Stimulated activated naive B cell treated with anti-CD40 and anti-IgM and Interleukin-4, amounts not matched to agents 10 μg/mL and 1 μg/mL and 100 μg/mL, for 72 hours (primary cell): ENCODE measurements at regions not wholly inside any gene's neighbourhood (a gene's known extent, or its start where the extent isn't known, plus 50 kb on each side); places are given as distances from the start of the nearest gene placed in this dataset.

Experiments used
- ATAC-seq, 2 donors: fragments of 150-1000 bp; cut with Tn5 transposase; replicated peaks; 2 replicates each; pipeline ENCODE4 v1.10.0; 2021; ENCODE audit warnings: moderate library complexity in 1 of 2
- DNase-seq: peaks from one replicate; pipeline ENCODE4 v3.0.0; 2021
- H3K27ac Mint-ChIP-seq: one replicate; pipeline ENCODE4 v1.8.0; 2022; ENCODE audit warnings: mild to moderate bottlenecking, mixed read lengths
- H3K27me3 Mint-ChIP-seq, 2 donors: one replicate each; pipeline ENCODE4 v1.8.0; 2022; ENCODE audit warnings: mixed read lengths in 2 of 2
- H3K36me3 Mint-ChIP-seq, 2 donors: one replicate each; pipeline ENCODE4 v1.8.0; 2022; ENCODE audit warnings: mixed read lengths in 2 of 2, mild to moderate bottlenecking in 1 of 2
- H3K4me1 Mint-ChIP-seq, 2 donors: one replicate each; pipeline ENCODE4 v1.8.0; 2022; ENCODE audit warnings: mixed read lengths in 2 of 2, mild to moderate bottlenecking in 1 of 2
- H3K4me3 Mint-ChIP-seq, 2 donors: one replicate each; pipeline ENCODE4 v1.8.0; 2022; ENCODE audit warnings: mild to moderate bottlenecking in 2 of 2, mixed read lengths in 2 of 2, moderate library complexity in 1 of 2
- H3K9me3 Mint-ChIP-seq, 2 donors: one replicate each; pipeline ENCODE4 v1.8.0; 2022; ENCODE audit warnings: mixed read lengths in 2 of 2, mild to moderate bottlenecking in 1 of 2

DNA sequence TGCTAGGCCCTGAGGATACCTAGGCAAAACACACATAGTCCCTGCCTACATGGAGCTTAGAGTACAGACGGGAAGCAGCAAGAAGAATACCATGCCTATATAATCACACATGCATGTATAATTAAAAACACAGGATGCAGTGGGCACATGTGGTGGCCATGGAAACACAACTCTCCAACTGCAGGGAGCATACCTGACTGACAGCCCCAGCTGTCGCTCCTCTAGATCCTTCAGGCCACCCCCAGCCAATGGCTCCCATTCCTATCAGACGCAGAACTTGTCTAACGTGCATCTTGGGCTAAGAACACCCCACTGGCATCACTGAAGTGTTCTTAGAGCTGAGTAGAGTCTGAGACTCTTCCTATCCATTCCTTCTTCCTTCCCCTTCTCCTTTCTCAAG, 125.5 kb upstream of the FRMD4B start:
- Mint-ChIP-seq H3K36me3 (no peaks in the 10 kb centered on the region), H3K4me1 (no peaks in the 10 kb centered on the region), H3K27me3 (no peaks in the 10 kb centered on the region), H3K4me3 (no peak overlapping the region), H3K27ac (no peak overlapping the region), H3K9me3 (peaks cover 3 to 4% of the 10 kb centered on the region in 2 donors)
- no peak for ATAC-seq
- DNase-seq = no peak

DNA sequence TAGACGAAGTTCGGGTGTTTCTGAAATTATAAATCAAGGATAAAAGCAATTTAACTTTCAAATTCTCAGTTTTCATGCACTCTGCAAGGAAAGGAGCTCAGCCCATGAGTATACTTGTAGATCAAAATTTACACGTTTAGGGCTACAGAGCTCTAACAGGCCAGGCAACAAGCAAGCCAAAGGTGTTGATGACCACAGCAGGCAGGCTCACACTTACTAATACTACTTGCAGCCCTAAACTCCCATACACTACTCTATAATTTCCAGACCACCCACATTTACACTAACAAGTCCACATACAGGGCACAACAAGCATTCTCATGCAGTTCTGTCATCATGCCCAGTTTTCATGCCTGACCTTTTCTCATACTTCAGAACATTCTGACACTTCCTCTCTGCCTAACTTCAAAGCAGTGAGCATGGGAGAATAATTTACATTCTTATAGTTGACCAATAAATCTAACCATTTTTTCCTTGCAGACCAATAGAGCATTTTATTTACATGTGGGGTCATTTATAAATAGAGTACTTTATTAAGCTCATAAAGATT, 124.7 kb upstream of the FRMD4B start:
- Mint-ChIP-seq H3K36me3 (no peaks in the 10 kb centered on the region), H3K4me1 (no peaks in the 10 kb centered on the region), H3K4me3 (no peak overlapping the region)

GRCh38 chr3:69509288-69509687, 123.4 kb upstream of the FRMD4B start:
- no peaks in the 10 kb centered on the region for H3K27me3 Mint-ChIP-seq

More for the DNA sequence above, 124.7 kb upstream of the FRMD4B start:
- Mint-ChIP-seq H3K9me3 (peaks cover 3 to 4% of the 10 kb centered on the region in 2 donors), H3K27ac (no peak overlapping the region), H3K27me3 (no peaks in the 10 kb centered on the region)
- no peak for ATAC-seq
- DNase-seq = no peak

GRCh38 chr3:69505770-69506407, 120.0 kb upstream of the FRMD4B start:
- no peak overlapping the region for H3K27ac Mint-ChIP-seq
- H3K4me3 Mint-ChIP-seq = no peak overlapping the region
- ATAC-seq (no peak), DNase-seq (no peak)
- no peaks in the 10 kb centered on the region for H3K4me1 Mint-ChIP-seq
- H3K9me3 Mint-ChIP-seq = peaks cover 0 to 2% of the 10 kb centered on the region in 2 donors
- no peaks in the 10 kb centered on the region for H3K36me3 Mint-ChIP-seq
- no peaks in the 10 kb centered on the region for H3K27me3 Mint-ChIP-seq

More at GRCh38 chr3:69509288-69509687, 123.4 kb upstream of the FRMD4B start:
- Mint-ChIP-seq H3K9me3 (peaks cover 0 to 1% of the 10 kb centered on the region in 2 donors), H3K4me1 (no peaks in the 10 kb centered on the region), H3K27ac (no peak overlapping the region), H3K36me3 (no peaks in the 10 kb centered on the region), H3K4me3 (no peak overlapping the region)
- DNase-seq (no peak), ATAC-seq (no peak)

- ATAC-seq = no peak
- H3K27ac Mint-ChIP-seq = no peak overlapping the region
- H3K4me1 Mint-ChIP-seq = peaks cover 0 to 5% of the 10 kb centered on the region in 2 donors
- H3K36me3 Mint-ChIP-seq = no peaks in the 10 kb centered on the region
- peaks cover 0 to 2% of the 10 kb centered on the region in 2 donors for H3K9me3 Mint-ChIP-seq
- H3K27me3 Mint-ChIP-seq = peaks cover 0 to 2% of the 10 kb centered on the region in 2 donors
- no peak for DNase-seq
- no peak overlapping the region for H3K4me3 Mint-ChIP-seq
Measured at GRCh38 chr3:69504232-69504631, 118.3 kb upstream of the FRMD4B start.

DNA sequence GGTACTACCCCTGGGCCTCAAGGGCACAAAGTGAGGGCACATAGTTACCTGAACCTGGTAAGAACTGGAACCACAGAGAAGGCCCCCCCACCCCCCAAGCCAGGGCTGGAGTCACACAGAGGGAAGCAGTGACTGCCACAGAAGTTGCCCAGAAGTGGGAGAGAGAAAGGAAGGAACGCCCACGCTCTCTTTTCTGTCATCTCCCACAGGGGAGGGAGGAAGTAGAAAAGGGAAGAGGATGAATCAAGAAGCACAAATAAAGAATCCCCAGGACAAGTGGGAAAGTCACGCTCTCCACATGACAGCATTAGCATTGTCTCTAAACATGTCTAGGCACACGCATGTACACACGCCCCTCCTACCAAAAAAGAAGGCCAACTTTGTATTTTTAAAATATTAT, 114.7 kb upstream of the FRMD4B start:
- H3K4me1 Mint-ChIP-seq = peaks cover 0 to 5% of the 10 kb centered on the region in 2 donors
- ATAC-seq = no peak
- no peak for DNase-seq
- no peak overlapping the region for H3K4me3 Mint-ChIP-seq
- H3K27me3 Mint-ChIP-seq = peaks cover 0 to 4% of the 10 kb centered on the region in 2 donors
- H3K36me3 Mint-ChIP-seq = no peaks in the 10 kb centered on the region
- H3K9me3 Mint-ChIP-seq = peaks cover 3% of the 10 kb centered on the region in 2 donors
- H3K27ac Mint-ChIP-seq = peak overlapping the region; percentile 5

GRCh38 chr3:69499899-69500421, 114.1 kb upstream of the FRMD4B start:
- Mint-ChIP-seq H3K27ac (no peak overlapping the region), H3K27me3 (peaks cover 0 to 4% of the 10 kb centered on the region in 2 donors), H3K4me3 (no peak overlapping the region), H3K9me3 (peaks cover 3% of the 10 kb centered on the region in 2 donors), H3K4me1 (peaks cover 0 to 5% of the 10 kb centered on the region in 2 donors), H3K36me3 (no peaks in the 10 kb centered on the region)
- ATAC-seq (no peak), DNase-seq (no peak)

- Mint-ChIP-seq H3K4me3 (no peak overlapping the region), H3K27ac (no peak overlapping the region), H3K36me3 (no peaks in the 10 kb centered on the region), H3K9me3 (peaks cover 3% of the 10 kb centered on the region in 2 donors), H3K27me3 (peaks cover 3 to 4% of the 10 kb centered on the region in 2 donors), H3K4me1 (peaks cover 0 to 5% of the 10 kb centered on the region in 2 donors)
- ATAC-seq (no peak), DNase-seq (no peak)
Measured at GRCh38 chr3:69499422-69499821, 113.5 kb upstream of the FRMD4B start.

GRCh38 chr3:69496856-69497255, 111.0 kb upstream of the FRMD4B start:
- H3K4me1 Mint-ChIP-seq = peaks cover 0 to 5% of the 10 kb centered on the region in 2 donors
- peaks cover 4 to 7% of the 10 kb centered on the region in 2 donors for H3K27me3 Mint-ChIP-seq
- no peak for ATAC-seq
- no peak overlapping the region for H3K27ac Mint-ChIP-seq
- H3K9me3 Mint-ChIP-seq = peaks cover 3% of the 10 kb centered on the region in 2 donors
- no peak overlapping the region for H3K4me3 Mint-ChIP-seq
- H3K36me3 Mint-ChIP-seq = no peaks in the 10 kb centered on the region
- DNase-seq = no peak

DNA sequence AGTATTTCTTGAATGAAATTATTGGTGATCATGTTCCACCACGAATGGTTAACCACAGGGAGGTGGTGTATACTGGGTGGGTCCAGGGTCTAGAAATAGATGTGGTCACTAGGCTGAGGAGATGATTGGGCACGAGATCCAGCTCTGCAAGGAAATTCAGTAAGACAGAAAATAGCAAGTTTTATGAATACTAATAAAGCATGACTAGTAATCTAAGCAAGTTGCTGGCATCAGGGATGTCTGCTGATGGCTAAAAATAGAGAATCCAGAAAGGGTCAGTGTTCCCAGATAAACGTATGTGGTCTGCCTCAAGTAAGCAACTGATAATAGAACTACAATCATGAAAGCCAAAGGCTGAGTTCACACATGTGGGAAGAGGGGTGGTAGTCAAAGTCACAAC, 108.3 kb upstream of the FRMD4B start:
- no peak overlapping the region for H3K4me3 Mint-ChIP-seq
- no peaks in the 10 kb centered on the region for H3K36me3 Mint-ChIP-seq
- no peak overlapping the region for H3K27ac Mint-ChIP-seq
- peaks cover 3% of the 10 kb centered on the region in 2 donors for H3K9me3 Mint-ChIP-seq
- no peak for DNase-seq
- peaks cover 2 to 7% of the 10 kb centered on the region in 2 donors for H3K27me3 Mint-ChIP-seq
- no peaks in the 10 kb centered on the region for H3K4me1 Mint-ChIP-seq
- no peak for ATAC-seq

- H3K4me1 Mint-ChIP-seq = no peaks in the 10 kb centered on the region
- H3K9me3 Mint-ChIP-seq = peaks cover 3% of the 10 kb centered on the region in 2 donors
- H3K27me3 Mint-ChIP-seq = peaks cover 0 to 7% of the 10 kb centered on the region in 2 donors
- no peak overlapping the region for H3K4me3 Mint-ChIP-seq
- DNase-seq (no peak), ATAC-seq (no peak)
- H3K27ac Mint-ChIP-seq = no peak overlapping the region
- no peaks in the 10 kb centered on the region for H3K36me3 Mint-ChIP-seq
Measured at GRCh38 chr3:69493157-69493556, 107.3 kb upstream of the FRMD4B start.

DNA sequence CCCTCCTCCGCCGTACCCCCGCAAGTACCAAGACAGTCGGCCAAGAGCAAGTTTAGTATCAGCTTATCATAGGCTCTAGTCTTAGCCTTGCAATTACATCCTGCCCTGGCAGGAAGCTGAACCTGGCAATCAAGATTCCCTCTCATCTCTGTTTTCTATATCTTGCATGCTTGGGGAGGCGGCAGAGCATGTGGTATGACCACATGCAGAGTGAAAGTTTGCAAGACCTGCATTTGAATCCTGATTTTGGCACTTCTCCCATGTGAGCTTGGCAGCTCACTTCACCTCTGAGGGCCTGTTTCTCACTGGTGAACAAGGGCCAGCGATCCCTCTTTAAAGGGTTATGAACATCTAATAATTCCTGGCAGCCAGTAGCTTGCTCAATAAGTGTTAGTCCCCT, 106.1 kb upstream of the FRMD4B start:
- Mint-ChIP-seq H3K9me3 (peaks cover 3% of the 10 kb centered on the region in 2 donors), H3K36me3 (no peaks in the 10 kb centered on the region), H3K27me3 (peaks cover 0 to 7% of the 10 kb centered on the region in 2 donors), H3K27ac (no peak overlapping the region), H3K4me1 (no peaks in the 10 kb centered on the region), H3K4me3 (no peak overlapping the region)
- no peak for ATAC-seq
- DNase-seq = no peak

- Mint-ChIP-seq H3K4me1 (no peaks in the 10 kb centered on the region), H3K4me3 (no peak overlapping the region), H3K27me3 (peaks cover 0 to 7% of the 10 kb centered on the region in 2 donors), H3K36me3 (no peaks in the 10 kb centered on the region), H3K9me3 (peaks cover 0 to 1% of the 10 kb centered on the region in 2 donors), H3K27ac (no peak overlapping the region)
- DNase-seq (no peak), ATAC-seq (no peak)
Measured at GRCh38 chr3:69490971-69491370, 105.1 kb upstream of the FRMD4B start.

DNA sequence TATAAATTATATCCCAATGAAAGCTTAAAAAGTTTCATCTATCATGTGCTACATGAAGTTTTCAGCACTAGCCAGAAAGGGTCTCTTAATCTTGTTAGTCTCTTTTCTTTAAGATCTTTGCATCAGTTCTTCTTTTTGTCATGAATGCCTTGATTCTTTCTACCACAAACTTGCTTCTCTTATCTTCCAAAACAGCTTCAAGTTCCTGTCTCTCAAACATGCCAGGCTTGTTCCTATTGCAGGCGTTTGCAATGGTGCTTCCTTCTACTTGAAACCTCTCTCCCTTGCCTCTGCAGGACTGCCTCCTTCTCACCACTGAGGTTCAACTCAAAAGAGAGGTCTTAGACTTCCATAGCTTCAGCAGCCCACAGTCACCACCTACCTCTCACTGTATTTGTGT, 104.3 kb upstream of the FRMD4B start:
- H3K36me3 Mint-ChIP-seq = no peaks in the 10 kb centered on the region
- DNase-seq (no peak), ATAC-seq (no peak)
- H3K27ac Mint-ChIP-seq = no peak overlapping the region
- H3K9me3 Mint-ChIP-seq = peaks cover 0 to 1% of the 10 kb centered on the region in 2 donors
- peaks cover 0 to 7% of the 10 kb centered on the region in 2 donors for H3K27me3 Mint-ChIP-seq
- no peaks in the 10 kb centered on the region for H3K4me1 Mint-ChIP-seq
- no peak overlapping the region for H3K4me3 Mint-ChIP-seq

DNA sequence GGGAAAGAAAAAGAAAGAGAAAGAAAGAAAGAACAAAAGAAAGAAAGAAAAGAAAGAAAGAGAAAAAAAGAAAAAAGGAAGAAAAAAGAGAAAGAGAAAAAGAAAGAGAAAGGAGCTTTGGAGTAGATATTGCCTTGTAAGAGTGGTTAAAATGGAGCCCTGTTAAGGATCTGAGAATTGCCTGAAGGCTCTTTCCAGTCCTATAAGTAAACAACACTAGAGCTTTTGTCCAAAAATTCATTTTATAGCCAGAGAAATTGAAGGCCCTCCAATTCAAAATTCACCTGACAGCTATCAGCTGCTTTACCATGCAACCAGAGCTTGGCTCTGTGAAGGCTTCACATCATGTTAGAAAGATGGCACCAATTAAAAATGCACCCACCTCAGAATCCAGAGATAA, 102.1 kb upstream of the FRMD4B start:
- Mint-ChIP-seq H3K27ac (no peak overlapping the region), H3K4me1 (no peaks in the 10 kb centered on the region), H3K27me3 (peaks cover 0 to 6% of the 10 kb centered on the region in 2 donors), H3K4me3 (no peak overlapping the region), H3K9me3 (peaks cover 7 to 9% of the 10 kb centered on the region in 2 donors), H3K36me3 (no peaks in the 10 kb centered on the region)
- DNase-seq (no peak), ATAC-seq (no peak)
